Upper lobe of right lung (tissue), 1 donor: ENCODE measurements at regions not wholly inside any gene's neighbourhood (a gene's known extent, or its start where the extent isn't known, plus 50 kb on each side); places are given as distances from the start of the nearest gene placed in this dataset.

Source experiments
- ATAC-seq: fragments of 200-7000 bp; cut with Tn5 transposase; one replicate; pipeline ENCODE4 v1.9.1; 2020; ENCODE audit warnings: mild to moderate bottlenecking, moderate library complexity
- DNase-seq: peaks from one replicate; pipeline ENCODE4 v3.0.0-alpha.2; 2020
- H3K27ac ChIP-seq: fragments of 200-600 bp; one replicate; pipeline ENCODE4 v1.8.0; 2022
- H3K27me3 ChIP-seq: fragments of 200-600 bp; one replicate; pipeline ENCODE4 v1.8.0; 2022; ENCODE audit warnings: mild to moderate bottlenecking
- H3K36me3 ChIP-seq: fragments of 200-600 bp; one replicate; pipeline ENCODE4 v1.8.0; 2022
- H3K4me1 ChIP-seq: fragments of 200-600 bp; one replicate; pipeline ENCODE4 v1.8.0; 2022
- H3K4me3 ChIP-seq: fragments of 200-600 bp; one replicate; pipeline ENCODE4 v1.8.0; 2022; ENCODE audit warnings: mild to moderate bottlenecking
- H3K9me3 ChIP-seq: fragments of 200-600 bp; one replicate; pipeline ENCODE4 v1.8.0; 2022
- intact Hi-C: fragments of 100-400 bp; cut with DNase I; formaldehyde crosslinking; loops from one replicate; pipeline ENCODE4 v1.11.0; 2022
- TF ChIP-seq, protein P1 (sequence below): fragments of 200-600 bp; IDR thresholded peaks from one replicate; pipeline ENCODE4 v1.8.0; 2022; ENCODE audit warnings: antibody characterized with exemption
- donor health status: DM: no; HTN: yes; CAD: no; lungs with severe emphysema.

DNA sequence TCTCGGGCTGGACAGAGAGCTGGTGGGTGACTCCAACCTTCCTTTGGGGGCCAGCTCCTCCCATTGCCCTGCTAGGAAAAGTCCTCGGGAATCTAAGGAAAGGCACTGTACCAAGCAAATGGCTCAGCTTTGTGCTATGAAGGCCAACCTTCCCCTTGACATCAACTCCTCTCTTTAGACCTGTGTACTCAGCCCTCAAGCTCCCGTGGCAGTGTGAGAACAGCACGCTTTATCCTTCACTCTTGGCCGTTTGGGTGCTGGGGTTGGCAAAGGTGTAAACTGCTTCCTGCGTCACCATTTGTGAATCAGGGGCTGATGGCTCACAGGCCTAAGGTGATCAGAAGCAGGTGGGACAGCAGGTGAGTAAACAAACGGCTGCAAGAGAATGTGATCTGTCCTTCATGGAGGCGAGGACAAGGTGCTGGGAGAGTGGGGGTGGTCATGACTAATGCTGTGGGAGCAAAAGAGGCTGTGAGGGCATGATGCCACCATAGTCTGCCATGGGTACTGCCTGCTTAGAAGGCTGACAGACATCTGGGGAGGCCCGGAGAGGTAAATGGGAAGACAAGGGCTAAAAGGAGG is 165.2 kb upstream of the TPM1 start:
- Histone ChIP-seq H3K4me1 (no peaks in the 10 kb centered on the region), H3K4me3 (no peak overlapping the region), H3K27me3 (no peaks in the 10 kb centered on the region), H3K9me3 (no peaks in the 10 kb centered on the region), H3K27ac (no peak overlapping the region), H3K36me3 (no peaks in the 10 kb centered on the region)
- TF ChIP-seq, protein P1, sequence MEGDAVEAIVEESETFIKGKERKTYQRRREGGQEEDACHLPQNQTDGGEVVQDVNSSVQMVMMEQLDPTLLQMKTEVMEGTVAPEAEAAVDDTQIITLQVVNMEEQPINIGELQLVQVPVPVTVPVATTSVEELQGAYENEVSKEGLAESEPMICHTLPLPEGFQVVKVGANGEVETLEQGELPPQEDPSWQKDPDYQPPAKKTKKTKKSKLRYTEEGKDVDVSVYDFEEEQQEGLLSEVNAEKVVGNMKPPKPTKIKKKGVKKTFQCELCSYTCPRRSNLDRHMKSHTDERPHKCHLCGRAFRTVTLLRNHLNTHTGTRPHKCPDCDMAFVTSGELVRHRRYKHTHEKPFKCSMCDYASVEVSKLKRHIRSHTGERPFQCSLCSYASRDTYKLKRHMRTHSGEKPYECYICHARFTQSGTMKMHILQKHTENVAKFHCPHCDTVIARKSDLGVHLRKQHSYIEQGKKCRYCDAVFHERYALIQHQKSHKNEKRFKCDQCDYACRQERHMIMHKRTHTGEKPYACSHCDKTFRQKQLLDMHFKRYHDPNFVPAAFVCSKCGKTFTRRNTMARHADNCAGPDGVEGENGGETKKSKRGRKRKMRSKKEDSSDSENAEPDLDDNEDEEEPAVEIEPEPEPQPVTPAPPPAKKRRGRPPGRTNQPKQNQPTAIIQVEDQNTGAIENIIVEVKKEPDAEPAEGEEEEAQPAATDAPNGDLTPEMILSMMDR: no peak
- intact Hi-C loops: no loop called here
- DNase-seq (no peak), ATAC-seq (no peak)

DNA sequence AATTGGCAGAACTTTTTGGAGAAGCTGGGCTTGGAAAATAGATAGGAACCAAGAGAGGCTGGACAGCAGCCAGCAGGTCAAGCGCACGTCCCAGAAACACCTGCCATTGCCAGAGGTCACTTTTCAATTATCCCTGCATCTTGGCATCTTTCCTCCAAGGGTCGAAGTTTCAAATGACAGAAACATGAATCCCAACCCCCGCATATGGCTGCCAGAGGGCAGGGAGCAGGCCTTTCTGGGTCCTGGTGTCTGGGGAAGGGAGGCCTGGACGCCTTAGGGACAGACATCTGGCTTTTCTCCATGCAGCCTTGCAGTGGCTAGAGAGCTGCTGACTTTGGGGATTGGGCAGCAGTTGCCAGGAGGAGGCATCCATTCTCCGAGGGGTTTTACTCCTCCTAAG is 164.5 kb upstream of the TPM1 start:
- Histone ChIP-seq H3K27ac (no peak overlapping the region), H3K27me3 (no peaks in the 10 kb centered on the region), H3K4me1 (no peaks in the 10 kb centered on the region), H3K36me3 (no peaks in the 10 kb centered on the region), H3K9me3 (no peaks in the 10 kb centered on the region), H3K4me3 (no peak overlapping the region)
- TF ChIP-seq, protein P1: no peak
- intact Hi-C loops: no loop called here
- DNase-seq (no peak), ATAC-seq (no peak)

DNA sequence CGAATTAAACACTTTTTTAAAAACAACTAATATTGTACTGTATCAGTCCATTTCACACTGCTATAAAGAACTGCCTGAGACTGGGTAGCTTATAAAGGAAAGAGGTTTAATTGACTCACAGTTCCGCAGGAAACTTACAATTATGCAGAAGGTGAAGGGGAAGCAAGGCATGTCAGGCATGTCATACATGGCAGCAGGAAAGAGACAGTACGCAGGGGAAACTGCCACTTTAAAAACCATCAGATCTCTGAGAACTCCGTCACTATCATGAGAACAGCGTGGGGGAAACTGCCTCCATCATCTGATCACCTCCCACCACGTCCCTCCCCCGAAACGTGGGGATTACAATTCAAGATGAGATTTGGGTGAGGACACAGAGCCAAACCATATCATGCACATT is 162.8 kb upstream of the TPM1 start:
- Histone ChIP-seq H3K4me1 (no peaks in the 10 kb centered on the region), H3K9me3 (no peaks in the 10 kb centered on the region), H3K36me3 (no peaks in the 10 kb centered on the region), H3K27ac (no peak overlapping the region), H3K27me3 (no peaks in the 10 kb centered on the region), H3K4me3 (no peak overlapping the region)
- TF ChIP-seq, protein P1: no peak
- DNase-seq (no peak), ATAC-seq (no peak)
- intact Hi-C loops: no loop called here

DNA sequence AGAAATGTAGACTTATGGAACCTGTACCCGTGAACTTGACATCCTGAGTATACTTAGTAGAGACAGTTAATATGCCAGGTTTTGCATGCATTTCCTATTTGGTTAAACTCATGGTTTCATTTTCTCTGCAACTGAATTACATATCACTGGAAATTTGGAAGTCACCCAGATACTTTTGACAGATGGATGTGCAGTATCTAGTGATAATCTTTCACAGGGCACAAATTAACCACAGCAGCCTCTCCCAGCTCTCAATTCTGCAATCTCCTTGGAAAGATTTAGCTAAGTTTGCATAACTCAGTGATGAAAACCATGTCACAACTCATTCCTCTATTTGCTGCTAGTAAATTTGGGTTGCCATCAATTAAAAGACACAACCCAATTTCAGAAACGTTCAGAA is 162.3 kb upstream of the TPM1 start:
- intact Hi-C loops: no loop called here
- Histone ChIP-seq H3K4me1 (no peaks in the 10 kb centered on the region), H3K27ac (no peak overlapping the region), H3K36me3 (no peaks in the 10 kb centered on the region), H3K9me3 (no peaks in the 10 kb centered on the region), H3K27me3 (no peaks in the 10 kb centered on the region), H3K4me3 (no peak overlapping the region)
- TF ChIP-seq, protein P1: no peak
- no peak for ATAC-seq
- no peak for DNase-seq

DNA sequence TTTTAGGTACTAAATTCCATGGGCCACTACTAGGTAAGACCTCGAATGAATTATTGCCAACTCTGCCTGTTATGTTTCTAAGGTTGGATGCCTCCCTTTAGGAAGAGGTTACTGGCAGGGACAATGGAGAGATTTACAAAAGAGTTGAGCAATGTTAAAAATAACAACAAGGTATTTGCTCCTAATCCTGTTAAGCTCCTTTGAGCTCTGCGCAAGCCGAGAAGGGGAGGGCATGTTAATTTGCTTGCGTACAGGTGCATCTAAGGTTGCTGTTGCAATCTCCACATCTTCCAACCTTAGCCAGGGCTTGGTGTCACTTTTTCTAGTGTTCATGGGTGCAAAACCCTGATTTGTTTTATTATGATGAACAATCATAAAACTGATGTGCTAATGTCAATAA is 161.5 kb upstream of the TPM1 start:
- TF ChIP-seq, protein P1: no peak
- ATAC-seq (no peak), DNase-seq (no peak)
- H3K27ac ChIP-seq: no peak overlapping the region
- H3K9me3 ChIP-seq: no peaks in the 10 kb centered on the region
- H3K4me1 ChIP-seq: no peaks in the 10 kb centered on the region
- H3K4me3 ChIP-seq: no peak overlapping the region
- no peaks in the 10 kb centered on the region for H3K36me3 ChIP-seq
- intact Hi-C loops: no loop called here
- H3K27me3 ChIP-seq: no peaks in the 10 kb centered on the region

DNA sequence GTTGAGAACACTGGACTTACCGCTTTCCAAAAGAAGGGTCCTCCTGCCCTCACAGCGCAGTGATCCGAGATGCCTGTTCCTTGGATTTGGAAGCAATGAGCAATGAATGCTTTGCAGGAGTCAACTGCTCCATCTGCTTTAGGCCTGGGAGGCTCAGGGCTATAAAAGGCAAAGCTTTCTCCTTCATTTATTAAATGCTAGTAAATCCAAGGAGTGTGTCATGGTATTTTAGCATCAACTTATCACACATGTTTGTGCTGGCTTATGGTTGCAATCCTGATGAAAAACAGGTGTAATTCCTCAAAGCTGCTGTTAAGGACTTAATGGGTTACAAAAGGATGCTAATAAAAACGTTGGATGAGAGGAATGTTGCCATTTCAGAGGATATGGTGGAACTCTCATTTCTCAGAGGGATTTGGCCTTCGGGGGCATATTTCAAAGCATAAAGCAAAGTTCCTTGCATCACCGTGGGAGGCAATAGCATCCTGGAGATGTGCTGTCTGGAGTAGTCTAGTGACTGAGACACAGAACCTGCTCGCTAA is 158.5 kb upstream of the TPM1 start:
- no peak overlapping the region for H3K4me3 ChIP-seq
- H3K9me3 ChIP-seq: no peaks in the 10 kb centered on the region
- TF ChIP-seq, protein P1: no peak
- DNase-seq: no peak
- H3K27ac ChIP-seq: no peak overlapping the region
- no peaks in the 10 kb centered on the region for H3K36me3 ChIP-seq
- no peaks in the 10 kb centered on the region for H3K27me3 ChIP-seq
- intact Hi-C loops: no loop called here
- H3K4me1 ChIP-seq: no peaks in the 10 kb centered on the region
- no peak for ATAC-seq
